ENCODE measurements at regions not wholly inside any gene's neighbourhood (a gene's known extent, or its start where the extent isn't known, plus 50 kb on each side); places are given as distances from the start of the nearest gene placed in this dataset.

GRCh38 chr7:18081617-18082016 lies 54.0 kb upstream of the PRPS1L1 start:
- DNase-seq (ENCODE audit: low read depth in 2 of 2): no peak

DNA sequence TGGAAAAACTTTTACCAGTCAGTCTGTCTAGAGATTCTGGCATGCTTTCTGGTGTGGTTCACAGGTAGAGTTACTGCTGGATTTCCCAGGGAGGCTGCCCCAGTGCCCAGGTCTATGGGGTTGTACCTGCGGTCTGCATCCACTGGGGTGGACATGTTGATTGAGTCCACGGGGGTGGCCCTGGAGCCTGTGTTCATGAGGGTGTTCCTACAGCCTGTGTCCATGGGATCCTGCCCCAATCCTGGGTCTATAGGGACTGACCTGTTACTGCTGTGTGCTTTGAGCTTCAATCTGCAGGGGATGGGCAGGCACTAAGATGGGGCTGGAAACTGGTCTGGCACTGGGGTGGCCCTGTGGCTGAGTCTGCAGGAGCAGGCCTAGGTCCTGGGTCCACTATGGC lies 54.5 kb upstream of the PRPS1L1 start:
- DNase-seq (ENCODE audit: low read depth in 2 of 2): no peak

GRCh38 chr7:18086165-18087025 lies 58.7 kb upstream of the PRPS1L1 start:
- no peak for DNase-seq (ENCODE audit: low read depth in 2 of 2)

DNA sequence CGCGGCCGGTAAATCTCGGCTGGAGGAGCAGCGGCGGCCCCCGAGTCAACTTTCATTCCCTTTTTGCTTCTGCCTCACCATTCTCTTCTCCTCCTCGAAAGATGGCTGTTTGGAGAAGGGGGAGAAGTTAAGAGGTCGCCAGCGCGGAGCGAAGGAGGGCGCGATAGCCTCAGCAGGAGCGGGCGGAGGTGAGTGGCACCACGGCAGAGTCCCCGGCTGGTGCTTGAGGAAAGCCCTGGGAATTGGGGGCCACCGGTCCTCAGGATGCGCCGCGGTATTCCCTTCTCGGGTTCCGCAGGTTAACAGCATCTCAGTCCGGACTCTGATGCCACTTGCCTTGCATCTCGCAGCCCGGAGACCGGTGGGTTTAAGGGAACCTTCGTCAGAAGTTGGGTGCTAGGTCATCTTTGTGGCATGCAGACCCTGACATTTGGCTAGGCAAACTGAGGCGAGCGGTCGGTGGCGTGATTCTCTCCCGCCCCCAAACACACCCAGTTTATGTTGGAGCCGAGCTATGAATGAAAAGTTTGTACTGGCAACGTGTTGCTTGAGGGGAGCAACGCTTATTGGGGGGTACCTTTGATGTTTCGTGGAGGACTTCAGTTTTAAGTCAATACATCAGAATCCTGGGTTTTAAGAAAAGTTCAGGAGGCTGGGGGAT lies 59.5 kb upstream of the PRPS1L1 start:
- no peak for DNase-seq (ENCODE audit: low read depth in 2 of 2)

DNA sequence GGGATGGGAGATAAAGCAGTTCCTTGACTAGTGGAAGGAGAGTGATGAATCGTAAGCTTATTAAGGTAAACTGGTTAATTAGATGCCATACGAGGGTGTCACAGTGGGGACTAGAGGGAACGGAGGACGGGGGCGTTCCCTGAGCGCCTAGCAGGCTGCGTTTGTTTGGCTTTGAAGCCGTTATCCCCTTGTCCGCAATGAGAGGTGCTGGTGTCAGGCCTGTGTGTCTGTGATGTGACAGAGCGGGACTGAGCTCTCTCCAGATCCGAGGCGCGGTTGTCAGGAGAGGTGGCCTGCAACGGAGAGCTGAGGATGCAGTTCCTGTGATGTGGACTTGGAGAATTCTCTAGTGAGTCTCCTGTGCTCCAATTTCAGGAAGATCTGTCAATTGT lies 60.0 kb upstream of the PRPS1L1 start:
- no peak for DNase-seq (ENCODE audit: low read depth in 2 of 2)

DNA sequence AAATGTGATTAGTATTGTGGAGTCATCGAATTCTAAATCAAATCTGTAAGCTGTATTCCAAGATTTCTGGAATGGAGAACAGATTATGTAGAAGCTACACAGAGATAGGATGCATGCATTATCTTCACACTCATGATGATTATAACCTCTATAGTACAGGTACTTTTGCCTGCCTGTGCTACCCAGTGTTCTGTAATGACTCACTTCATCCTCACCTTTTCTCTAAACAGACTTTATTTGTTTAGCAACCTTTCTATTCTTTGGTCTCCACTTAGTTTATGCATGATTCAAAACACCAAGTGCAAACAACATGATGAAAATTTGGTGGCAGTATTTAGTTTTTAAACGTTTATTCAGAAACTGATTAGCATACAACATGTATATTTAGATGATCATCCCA lies 68.4 kb upstream of the PRPS1L1 start:
- DNase-seq (ENCODE audit: low read depth in 2 of 2): no peak

- DNase-seq (ENCODE audit: low read depth in 2 of 2): no peak
Observed at GRCh38 chr7:18102576-18102975, 74.9 kb upstream of the PRPS1L1 start.

DNA sequence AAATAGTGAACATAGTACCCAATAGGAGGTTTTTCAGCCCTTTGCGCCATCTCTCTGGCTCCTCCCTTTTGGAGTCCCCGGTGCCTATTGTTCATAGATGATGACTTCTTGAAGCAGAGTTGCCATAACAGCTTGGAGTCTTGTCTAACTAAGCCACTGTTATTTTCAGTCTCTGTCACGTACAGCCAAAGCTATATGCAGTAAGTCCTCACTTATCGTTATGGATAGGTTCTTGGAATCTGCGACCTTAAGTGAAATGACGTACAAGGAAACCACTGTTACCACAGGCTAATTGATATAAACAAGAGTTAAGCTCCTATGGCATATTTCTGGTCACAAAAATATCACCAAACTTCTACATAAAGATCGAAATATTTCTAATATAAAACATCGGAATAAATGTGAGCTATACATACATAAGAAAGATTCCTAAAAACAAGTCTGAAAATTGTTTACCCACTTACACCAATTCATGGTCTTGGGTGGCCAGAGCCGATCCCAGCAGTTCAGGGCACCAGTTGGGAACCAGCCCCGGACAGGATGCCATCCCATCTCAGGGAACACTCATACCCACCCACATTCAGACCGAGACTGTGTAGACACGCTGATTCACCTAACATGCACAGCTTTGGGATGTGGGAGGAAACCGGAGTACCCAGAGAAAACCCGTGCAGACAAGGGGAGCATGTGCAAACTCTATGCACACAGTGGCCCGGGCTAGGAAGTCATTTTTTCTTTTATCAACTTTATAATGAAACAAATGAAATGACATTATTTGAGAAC lies 76.0 kb upstream of the PRPS1L1 start:
- no peak for DNase-seq (ENCODE audit: low read depth in 2 of 2)

DNA sequence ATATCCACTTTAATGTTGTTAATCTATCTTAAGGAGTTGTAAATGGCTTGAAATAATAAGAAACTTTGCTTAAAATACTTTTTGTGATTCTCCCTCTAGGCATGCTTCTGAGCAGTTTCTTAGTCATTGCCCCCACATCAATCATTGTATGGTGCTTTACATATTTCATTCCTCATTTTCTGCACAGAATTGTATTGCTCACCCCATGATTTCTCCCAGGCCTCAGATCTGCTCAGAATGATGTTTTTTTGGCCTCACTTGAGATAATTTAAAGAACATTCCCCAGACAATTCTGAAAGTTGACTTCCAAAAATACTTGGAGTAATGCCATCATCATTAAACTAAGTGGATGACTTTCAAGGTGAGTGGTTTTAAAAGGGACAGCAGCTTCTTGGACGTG lies 82.1 kb upstream of the PRPS1L1 start:
- DNase-seq (ENCODE audit: low read depth in 2 of 2): no peak

DNA sequence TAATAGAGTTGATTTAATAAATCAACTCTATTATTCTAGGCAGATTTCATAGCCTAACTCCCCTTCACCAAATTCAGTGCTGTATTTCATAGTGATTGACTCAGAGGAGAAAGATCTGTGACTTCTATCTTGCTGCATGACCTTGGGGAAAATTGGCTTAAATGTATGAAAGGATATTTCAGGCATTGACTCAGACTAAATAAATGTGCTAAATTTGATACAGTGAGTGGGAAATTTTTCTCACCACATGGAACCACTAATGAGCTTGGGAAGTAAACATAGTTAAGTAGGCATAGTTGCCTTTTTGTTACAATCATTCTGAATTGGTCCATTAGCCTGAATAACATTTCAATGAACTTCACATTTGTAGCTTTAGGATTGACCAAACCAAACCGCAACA lies 89.0 kb upstream of the PRPS1L1 start:
- no peak for DNase-seq (ENCODE audit: low read depth in 2 of 2)

- no peak for DNase-seq (ENCODE audit: low read depth in 2 of 2)
Observed at GRCh38 chr7:18117482-18117881, 89.8 kb upstream of the PRPS1L1 start.

DNA sequence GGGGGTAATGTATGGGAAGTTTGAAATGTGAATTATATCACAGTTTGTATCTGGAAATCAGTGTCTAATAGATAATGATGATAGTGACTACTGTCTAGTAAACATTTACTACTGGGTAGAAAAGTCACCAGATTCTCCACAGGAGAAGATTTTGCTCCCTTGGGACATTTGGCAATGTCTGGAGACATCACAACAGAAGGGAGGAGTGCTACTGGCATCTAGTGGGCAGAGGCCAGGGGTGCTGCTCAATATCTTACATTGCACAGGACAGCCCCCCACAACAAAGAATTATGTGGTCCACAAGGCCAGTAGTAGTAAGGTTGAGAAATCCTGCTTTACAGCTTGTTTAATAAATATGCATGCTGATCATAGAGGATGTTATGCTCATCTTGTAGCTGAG lies 92.3 kb upstream of the PRPS1L1 start:
- DNase-seq (ENCODE audit: low read depth in 2 of 2): no peak

GRCh38 chr7:18123508-18124239 lies 96.0 kb upstream of the PRPS1L1 start:
- DNase-seq (ENCODE audit: low read depth in 2 of 2): no peak

- no peak for DNase-seq (ENCODE audit: low read depth in 2 of 2)
Observed at GRCh38 chr7:18125476-18125875, 97.8 kb upstream of the PRPS1L1 start.

- no peak for DNase-seq (ENCODE audit: low read depth in 2 of 2)
Observed at GRCh38 chr7:18126281-18126680, 98.6 kb upstream of the PRPS1L1 start.

DNA sequence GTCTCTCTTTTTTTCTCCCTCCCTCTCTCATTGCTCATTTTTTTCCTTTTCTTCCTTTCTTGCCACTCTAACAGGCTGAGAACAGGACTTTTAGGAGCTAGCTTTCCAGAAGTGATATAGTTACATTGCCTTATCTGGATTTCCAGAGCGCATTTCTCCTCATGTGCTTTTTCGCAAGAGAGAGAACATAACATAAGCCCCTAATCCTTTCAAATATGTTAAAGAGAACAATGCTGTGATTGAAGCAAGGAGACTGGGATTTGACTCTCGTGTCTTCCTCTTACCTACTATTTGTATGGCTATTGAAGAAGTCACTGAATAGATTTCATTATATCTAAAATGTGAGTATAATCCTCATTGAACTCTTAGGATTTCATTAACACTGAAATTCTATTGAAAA lies 101.2 kb upstream of the PRPS1L1 start:
- no peak for DNase-seq (ENCODE audit: low read depth in 2 of 2)

DNA sequence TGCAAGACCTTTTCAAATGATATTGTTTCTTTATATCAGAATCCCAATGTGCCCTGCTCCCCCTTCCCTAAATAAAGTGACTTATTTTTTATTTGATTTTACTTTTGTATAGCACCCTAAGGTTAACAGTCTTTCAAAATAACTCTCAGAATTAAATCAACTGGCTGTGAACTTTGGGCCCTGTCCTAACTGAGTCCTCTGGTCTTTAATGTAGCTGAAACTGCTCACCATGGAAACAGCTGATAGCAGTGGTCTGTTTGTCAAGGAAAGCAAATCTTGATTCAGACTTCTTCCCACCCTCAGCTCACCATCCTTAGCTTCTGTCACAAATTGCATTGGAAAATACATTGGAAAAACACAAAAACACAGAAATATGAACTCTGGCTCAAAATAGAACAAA lies 105.2 kb upstream of the PRPS1L1 start:
- DNase-seq (ENCODE audit: low read depth in 2 of 2): no peak

DNA sequence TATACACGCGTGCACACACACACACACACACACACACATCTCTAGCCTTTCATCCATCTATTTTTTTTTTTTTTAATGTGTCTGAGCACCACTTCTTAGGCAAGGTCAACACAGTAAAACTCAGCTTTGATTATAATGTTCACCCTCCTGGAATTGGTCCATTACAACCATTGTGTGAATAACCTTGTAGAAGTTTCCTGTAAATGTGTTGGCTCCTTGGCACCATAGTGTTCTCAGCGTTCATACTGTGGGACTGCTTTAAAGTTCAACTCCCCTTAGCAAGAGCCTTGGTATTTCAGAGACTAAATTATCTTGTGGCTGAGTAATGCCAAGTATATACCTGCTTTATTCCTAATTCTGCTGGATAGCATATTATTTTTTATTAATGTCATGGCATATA lies 106.3 kb upstream of the PRPS1L1 start:
- no peak for DNase-seq (ENCODE audit: low read depth in 2 of 2)

GRCh38 chr7:18140943-18141342 lies 113.3 kb upstream of the PRPS1L1 start:
- no peak for DNase-seq (ENCODE audit: low read depth in 2 of 2)

DNA sequence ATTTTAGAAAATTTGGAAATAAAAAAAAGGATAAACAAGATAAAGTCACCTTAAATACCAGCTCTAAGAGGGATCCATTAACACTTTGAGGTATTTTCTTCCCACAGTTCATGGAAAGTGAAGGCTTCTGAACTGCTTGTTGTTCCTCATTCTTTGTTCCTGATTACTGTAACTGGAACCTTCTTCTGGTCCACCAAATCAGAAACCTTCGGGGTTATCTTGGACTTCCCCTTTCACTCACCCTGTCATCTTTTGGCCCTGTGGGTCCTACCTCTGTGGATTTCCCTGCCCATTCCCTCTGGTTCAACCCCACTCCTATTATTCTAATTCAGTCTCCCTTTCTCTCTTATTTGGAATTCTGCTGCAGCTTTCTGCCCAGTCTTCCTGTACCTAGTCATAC lies 116.5 kb upstream of the PRPS1L1 start:
- no peak for DNase-seq (ENCODE audit: low read depth in 2 of 2)

GRCh38 chr7:18145160-18145559 lies 117.5 kb upstream of the PRPS1L1 start:
- no peak for DNase-seq (ENCODE audit: low read depth in 2 of 2)

DNA sequence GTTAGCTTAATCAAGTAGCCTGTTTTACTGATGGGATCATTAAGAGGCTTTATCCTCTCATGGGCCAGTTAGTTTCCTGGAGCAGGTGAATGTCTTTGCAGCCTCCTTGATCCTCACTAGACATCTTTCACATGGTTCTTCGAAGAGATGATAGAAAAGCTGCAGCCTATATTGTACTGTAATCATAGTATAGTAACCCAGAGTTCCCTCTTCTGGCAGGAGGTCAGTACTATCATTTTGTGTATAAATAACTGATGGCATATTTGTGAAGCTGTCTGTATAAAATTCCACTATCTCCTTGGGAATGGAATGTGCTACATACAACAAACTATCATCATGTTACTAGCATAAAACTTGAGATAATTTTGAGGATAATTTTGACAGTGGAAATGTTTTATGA lies 123.8 kb upstream of the PRPS1L1 start:
- no peak for DNase-seq (ENCODE audit: low read depth in 2 of 2)
